GM19438 (cell line): ENCODE measurements at regions not wholly inside any gene's neighbourhood (a gene's known extent, or its start where the extent isn't known, plus 50 kb on each side); places are given as distances from the start of the nearest gene placed in this dataset.
A peak's percentile ranks its signal among the peaks of the same experiment; 100 is the strongest.

ENCODE experiments used
- ATAC-seq: cut with Tn5 transposase; IDR thresholded peaks from one replicate; pipeline ENCODE4 v1.9.1; 2021; ENCODE audit warnings: low read depth; ENCODE audit not compliant: unreplicated experiment

GRCh38 chr7:86949779-86950260, 109.6 kb downstream of the ELAPOR2 start:
- no peak for ATAC-seq

DNA sequence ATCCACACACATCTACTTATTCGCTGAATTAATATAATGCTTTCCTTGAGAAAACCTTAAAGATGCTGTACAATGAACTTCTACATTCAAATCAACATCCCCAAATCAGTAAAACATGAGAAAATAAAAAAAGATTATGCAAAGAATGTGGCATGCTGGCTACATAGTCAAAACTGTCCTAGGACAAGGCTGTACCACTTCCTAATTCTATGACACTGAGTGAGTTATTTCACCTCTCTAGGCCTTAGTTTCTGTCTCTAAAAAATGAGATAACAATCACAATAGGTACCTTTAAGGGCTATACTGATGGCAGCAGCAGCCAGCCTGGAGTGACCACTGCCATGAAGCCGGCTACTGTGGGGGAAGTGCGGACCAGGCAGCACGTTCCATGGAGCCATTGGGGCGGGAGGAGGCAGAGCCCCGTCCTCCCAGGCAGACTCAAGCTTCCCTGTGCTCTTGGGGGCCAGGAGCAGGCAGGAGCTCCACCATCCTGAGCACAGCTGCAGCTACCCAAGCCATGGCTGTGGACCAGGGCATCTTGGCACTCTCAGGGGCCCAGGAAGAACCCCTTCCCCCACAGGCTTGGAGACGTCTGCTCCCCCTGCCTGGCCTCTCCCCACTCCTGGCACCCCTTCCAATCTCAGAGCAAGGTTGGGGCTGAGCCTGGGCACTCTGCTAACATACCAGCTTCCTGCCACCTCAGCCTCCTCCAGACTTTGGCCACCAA, 110.2 kb downstream of the ELAPOR2 start:
- ATAC-seq = peak; percentile 74

DNA sequence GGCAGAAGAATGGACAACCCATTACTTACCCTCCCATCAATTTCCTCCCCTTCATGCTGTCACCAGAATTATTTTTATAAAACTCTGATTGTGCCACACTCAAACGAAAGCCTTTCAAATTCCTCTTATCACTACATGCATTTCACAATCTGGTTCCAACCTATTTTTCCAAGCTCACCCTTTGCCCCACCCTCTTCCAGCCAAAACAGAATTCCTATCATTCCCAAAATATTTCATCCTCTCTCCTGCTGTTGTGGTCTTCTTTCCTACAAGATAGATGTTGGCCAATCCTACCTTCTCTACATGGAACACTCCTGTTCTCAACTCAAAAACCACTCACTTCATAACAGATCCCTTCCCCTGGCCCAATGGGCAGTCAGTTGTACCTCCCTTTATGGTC, 111.5 kb downstream of the ELAPOR2 start:
- no peak for ATAC-seq

DNA sequence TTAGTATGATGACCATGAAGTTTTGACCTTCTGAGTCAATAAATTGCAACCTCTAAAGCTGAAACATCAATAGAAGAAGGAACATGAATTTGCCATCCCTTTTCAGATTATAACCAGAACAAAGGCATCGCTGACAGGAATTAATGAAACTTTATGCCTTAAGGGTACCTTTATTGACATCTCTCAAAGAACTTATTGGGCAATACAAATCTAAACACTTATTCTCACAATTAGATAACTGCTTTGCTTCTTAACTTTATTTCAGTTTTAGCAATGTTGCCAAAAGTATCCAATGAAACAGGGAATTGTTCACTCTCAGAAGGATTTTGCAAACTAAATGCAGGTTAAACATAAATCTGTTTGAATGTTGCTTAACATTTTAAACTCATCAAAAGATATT, 116.0 kb downstream of the ELAPOR2 start:
- ATAC-seq = no peak

DNA sequence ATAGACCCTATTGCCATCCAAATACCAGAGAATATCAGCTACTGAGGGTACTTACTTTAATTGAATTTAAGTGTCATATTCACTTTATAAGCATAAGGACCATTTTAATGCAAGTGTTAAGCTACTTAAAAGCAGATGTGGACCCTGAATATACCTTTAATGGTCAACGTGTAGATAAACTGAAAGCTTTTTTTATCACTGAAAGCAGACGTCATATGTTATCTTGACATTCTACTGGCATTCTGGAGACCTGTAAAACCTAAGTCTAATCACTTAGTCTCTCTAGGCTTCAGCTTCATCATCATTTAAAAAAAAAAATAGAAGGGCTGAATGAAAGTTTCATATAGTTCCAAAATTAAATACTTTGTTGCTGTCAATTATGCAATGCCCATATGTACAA, 116.5 kb downstream of the ELAPOR2 start:
- no peak for ATAC-seq

DNA sequence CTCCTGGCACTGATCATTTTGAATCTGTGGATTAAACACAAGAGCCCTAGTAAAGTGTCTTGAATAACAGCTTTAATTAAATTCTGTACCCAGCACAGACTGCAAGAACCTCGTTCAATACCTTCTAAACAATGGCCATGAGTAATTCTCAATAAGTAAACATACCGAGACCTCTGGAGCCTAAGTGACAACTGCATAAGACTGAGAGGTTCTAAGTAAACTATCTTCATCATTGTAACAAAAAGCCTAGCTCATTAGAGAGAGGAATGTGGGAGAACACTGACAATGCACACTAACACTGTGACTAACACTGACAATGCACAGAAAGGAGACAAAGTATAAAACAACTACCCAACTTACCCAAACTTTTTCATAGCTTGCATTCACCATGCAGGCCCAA, 117.4 kb downstream of the ELAPOR2 start:
- ATAC-seq = no peak

DNA sequence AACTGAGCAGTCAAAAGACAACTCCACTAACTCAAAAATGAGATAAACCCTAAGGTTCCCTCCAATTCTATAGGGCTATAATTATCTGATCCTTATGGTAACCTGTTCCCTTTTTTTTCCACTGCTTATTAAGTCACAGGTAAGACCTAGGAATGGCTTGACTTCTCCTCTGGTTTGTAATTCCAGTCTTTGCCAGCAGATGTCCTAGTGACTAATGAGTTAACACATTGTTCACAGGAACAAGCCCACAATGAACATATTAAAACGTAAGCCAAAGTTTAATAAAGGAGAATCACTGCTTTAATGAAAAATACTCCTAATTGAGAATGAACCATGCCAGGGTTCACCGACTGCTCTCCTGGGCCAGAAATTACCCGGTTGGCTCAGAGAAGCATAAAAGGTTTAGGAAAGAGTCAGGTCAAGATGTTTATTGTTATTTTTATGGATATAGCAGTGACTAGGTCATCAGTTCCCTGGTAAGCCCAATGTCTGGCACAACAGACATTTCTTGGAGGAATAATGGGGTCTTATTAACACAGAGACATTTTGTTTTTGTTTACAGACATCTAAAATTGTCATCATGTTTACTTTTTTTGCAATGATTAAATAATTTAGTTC, 120.1 kb downstream of the ELAPOR2 start:
- peak; percentile 93 for ATAC-seq

GRCh38 chr7:86937363-86937878, 122.0 kb downstream of the ELAPOR2 start:
- ATAC-seq = no peak

GRCh38 chr7:86933295-86933845, 126.1 kb downstream of the ELAPOR2 start:
- no peak for ATAC-seq

DNA sequence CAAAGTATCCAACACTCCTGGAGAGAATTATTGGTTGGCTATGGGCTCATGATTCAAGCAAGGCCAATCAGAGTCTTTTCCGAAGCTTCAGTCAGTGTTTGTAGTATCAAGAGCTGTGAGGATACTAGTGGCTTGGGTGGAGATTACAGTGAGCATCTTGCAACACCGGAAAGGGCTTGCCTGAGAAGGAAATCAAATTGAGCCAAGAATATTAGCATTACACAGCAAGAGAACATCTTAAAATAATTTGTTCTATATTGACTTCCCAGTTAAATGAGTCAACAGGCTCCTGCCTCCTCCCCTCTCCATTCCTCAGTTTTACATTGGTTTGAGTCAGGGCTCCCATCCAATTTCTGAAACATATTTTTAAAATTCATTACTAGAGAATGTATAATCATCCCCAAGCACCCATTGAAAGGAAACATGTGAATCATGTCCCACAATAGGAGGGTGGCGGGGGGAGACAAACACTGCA, 127.4 kb downstream of the ELAPOR2 start:
- ATAC-seq = no peak

DNA sequence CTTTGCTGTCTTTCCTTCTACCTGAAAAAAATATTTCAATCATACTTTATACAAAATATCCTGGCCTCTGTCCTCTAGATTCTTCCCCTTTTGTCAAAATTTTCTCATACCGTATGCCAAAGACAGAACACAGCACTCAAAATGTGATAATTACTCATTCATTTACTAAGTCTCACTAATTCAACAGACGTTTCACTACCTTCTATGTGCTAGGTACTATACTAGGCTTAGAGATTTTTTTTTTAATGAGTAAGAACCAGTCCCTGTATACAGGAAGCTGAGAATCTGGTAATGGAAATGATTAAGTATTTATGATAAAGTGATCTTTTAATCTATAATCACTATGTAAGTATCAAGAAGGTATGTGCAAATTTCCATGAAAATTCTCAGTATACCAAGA, 128.0 kb downstream of the ELAPOR2 start:
- ATAC-seq = no peak

GRCh38 chr7:86930554-86931307, 128.7 kb downstream of the ELAPOR2 start:
- ATAC-seq = no peak

DNA sequence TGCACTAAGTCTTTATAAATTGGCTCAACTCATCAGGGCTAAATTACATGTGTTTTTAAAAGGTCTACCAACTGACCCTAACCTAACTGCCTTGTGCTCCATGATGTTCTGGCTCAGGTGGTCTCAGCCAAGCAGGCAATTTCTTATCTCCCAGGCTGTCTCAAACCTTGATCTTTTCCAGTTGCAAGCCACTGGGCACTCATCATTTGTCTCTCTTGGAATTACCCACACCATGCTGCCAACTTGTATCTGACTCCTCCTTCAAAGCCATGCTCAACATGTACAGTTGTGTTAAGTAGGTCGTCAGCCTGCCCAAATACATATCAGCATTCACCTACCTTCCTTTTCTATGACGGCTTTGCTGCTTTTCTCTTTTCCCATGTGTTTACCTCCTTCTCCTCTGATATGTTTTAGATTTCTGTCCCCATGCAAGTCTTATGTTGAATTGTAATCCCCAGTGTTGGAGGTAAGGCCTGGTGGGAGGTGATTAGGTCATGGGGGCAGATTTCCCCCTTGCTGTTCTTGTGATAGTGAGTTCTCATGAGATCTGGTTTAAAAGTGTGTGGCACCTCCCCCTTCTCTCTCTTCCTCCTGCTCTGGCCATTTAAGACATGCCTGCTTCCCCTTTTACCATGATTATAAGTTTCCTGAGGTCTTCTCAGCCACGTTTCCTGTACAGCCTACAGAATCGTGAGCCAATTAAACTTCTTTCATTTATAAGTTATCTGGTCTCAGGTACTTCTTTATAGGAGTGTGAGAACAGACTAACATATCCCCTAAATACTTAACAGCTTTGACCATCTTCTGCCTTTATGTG, 130.0 kb downstream of the ELAPOR2 start:
- no peak for ATAC-seq

DNA sequence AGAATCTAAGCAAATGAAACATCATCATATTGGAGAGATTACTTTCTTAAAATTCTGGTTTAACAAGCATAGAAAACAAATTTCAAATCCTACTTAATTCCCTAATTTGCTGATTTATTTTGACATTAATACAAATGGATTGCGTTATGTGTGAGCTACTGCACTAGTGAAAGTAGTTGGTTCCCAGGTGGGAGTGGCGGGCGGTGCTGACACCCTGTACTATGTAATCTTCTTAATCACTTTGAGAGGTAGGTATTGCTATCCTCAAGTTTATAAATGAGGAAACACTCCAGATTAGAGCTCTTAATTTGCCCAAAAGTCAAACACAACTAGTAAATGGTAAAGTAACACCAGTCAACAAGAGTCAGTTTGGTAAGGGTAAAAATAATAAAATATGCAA, 131.1 kb downstream of the ELAPOR2 start:
- ATAC-seq = no peak

DNA sequence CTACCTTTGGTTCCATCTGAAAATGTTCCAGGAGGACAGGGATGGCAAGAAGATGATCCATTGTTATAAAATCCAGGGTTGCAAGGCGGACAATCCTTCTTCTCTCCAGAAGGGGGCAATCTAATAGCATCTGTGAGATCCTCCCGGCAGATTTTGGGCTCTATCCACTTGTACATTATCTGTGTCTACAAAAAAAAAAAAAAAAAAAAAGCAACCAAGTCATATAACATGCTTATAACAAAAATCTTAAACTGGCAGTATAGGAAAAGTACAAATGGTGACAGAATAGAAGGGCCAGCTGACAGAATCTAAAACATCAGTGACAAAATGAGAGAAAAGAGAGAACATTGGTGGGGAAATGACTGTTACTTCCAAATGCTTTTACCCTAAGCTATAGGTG, 132.7 kb downstream of the ELAPOR2 start:
- peak; percentile 51 for ATAC-seq

DNA sequence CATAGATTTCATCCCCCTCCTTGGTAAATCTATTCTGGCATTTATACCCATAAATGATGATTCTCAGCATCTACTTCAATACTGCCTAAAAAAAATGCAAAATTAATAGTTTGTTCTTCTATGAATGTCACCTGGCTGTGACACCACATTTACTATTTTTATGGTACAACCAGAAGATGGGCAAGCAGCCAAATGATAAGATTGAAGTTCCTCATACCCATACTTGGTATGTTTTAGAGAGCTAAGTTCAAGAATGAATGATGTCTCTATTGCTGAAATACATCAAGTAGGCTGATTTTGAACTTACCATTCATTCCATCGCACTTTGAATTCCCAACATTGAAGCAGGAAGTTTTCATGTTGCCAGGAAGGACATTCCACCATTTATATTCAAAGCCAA, 134.2 kb downstream of the ELAPOR2 start:
- no peak for ATAC-seq

DNA sequence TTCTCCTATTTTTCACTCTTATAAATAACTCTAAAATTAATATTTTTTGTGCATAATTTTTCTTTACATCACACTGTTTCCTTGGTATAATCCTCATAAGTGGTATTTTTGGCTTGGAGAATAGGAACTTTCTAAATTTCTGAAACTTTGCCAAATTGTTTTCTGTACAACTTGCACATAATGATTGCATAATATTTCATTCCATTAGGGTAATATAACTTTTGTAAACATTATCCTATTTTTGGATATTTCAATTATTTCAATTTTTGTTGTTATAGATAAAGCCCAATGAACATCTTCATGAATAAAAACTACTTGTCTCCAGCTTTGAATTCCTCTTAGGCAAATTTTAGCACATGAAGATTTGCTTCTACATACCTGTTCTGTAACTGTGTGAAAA, 135.9 kb downstream of the ELAPOR2 start:
- ATAC-seq = no peak

DNA sequence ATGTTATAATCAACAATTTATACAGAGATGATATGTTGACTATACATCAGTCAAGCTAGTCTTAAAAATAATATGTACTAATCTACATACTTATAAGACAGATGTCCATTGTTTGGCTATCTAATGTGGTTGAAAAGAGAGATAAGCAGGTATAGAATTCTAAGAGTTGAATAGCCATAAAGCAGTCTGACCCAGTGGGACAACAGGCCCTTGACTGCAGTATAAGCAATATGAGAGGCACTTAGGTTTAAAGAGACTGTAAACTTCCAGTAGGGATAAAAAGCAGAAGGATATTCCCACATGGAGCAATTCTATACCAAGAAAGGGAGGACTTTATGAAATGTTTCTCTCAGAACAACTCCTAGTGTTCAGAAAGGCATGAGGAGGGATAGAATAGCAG, 139.3 kb downstream of the ELAPOR2 start:
- no peak for ATAC-seq

DNA sequence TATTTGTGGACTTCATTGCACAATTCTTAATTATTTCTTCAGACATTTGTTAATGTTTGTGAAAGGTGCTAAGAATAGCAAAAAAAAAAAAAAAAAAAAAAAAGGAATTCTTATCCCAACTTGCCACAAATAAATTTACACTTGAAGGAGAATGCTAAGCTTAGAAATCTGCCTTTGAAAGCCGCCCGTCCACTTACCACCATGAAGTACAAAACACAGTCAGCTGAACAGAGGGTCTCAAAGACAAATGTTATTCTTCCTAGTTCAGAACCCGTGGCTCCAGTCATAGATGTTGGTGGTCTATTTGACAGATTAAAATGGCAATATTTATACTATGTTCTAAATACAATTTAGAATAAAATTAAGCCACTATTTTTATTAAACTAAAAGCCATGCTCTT, 141.2 kb downstream of the ELAPOR2 start:
- ATAC-seq = no peak

DNA sequence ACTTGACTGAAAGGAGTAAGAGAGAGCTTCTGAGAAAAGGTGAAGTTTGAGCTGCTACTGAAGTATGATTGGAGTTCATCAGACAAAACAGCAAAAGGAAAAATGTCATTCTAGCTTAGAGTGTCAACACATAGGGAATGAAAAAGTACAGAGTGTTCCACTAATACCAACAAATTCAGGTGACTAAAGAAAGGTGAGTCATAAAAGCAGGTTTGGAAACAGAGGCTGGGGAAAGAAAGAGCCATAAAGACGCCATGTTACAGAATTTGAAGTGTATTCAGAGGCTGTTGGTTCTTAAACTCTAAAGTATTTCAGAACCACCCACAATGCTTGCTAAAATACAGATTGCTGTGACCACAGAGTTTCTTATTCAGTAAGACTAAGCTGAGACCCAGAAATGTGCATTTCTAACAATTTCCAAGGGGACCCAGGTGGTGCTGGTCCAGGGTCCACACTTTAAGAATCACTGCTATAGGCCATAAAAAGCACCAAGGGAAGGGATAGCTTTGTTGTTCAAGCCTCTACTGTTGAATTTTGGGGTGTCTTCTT, 143.1 kb downstream of the ELAPOR2 start:
- ATAC-seq = no peak
